Keratinocyte (primary cell): ENCODE measurements at regions not wholly inside any gene's neighbourhood (a gene's known extent, or its start where the extent isn't known, plus 50 kb on each side); places are given as distances from the start of the nearest gene placed in this dataset.

Source experiments
- EZH2 ChIP-seq: IDR thresholded peaks from one replicate; pipeline ENCODE4 v1.6.1; 2012; ENCODE audit warnings: inconsistent platforms, mild to moderate bottlenecking, low read length, moderate library complexity
- TF ChIP-seq, protein P1 (sequence below), 3 experiments: IDR thresholded peaks in 1 of 3; conservative IDR thresholded peaks in 1 of 3; optimal IDR thresholded peaks in 1 of 3; 2 replicates in 2 of 3; 3 replicates in 1 of 3; pipeline versions ENCODE3 to v1.5.1; 2011; ENCODE audit warnings: low read length in 3 of 3, mild to moderate bottlenecking in 3 of 3, moderate library complexity in 2 of 3, control low read depth in 1 of 3, inconsistent platforms in 1 of 3; ENCODE audit not compliant: insufficient read depth in 2 of 3; ENCODE audit errors: extremely low read depth in 1 of 3

DNA sequence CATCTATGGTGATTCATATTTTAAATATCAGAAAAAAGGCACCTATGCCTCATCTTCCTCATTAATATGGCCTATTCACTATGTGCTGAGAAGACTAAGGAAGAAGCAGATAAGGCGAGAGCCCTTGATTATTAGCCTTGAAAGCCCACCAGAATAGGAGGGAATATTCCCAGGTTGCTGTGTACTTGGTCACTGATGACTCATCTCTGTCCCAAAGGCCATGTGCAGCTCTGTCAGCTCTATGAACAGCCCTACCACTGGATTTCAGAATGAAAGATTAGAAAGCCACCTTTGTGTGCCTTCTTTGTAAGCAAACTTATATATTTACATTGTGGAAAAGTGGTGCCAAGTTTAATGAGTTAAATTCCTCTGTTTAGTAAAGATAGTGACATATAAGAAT is 211.5 kb downstream of the NFKBIZ start:
- TF ChIP-seq, protein P1, sequence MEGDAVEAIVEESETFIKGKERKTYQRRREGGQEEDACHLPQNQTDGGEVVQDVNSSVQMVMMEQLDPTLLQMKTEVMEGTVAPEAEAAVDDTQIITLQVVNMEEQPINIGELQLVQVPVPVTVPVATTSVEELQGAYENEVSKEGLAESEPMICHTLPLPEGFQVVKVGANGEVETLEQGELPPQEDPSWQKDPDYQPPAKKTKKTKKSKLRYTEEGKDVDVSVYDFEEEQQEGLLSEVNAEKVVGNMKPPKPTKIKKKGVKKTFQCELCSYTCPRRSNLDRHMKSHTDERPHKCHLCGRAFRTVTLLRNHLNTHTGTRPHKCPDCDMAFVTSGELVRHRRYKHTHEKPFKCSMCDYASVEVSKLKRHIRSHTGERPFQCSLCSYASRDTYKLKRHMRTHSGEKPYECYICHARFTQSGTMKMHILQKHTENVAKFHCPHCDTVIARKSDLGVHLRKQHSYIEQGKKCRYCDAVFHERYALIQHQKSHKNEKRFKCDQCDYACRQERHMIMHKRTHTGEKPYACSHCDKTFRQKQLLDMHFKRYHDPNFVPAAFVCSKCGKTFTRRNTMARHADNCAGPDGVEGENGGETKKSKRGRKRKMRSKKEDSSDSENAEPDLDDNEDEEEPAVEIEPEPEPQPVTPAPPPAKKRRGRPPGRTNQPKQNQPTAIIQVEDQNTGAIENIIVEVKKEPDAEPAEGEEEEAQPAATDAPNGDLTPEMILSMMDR (optimal IDR thresholded peaks at IDR 0.05 in 1 of 3, IDR thresholded peaks at IDR 0.05 in 1 of 3, conservative IDR thresholded peaks at IDR 0.05 in 1 of 3; ENCODE audit: extremely low read depth in 1 of 3, insufficient read depth in 2 of 3, low read length in 3 of 3), result no peak
- no peak for TF ChIP-seq EZH2
